GM19238 (cell line): ENCODE measurements at regions not wholly inside any gene's neighbourhood (a gene's known extent, or its start where the extent isn't known, plus 50 kb on each side); places are given as distances from the start of the nearest gene placed in this dataset.
"Not testable (repeated sequence)": the region's sequence is repeated elsewhere in the genome, so short reads cannot be mapped to it uniquely, and the experiment has no call there.

Source experiments
- DNase-seq: peaks from one replicate; pipeline ENCODE4 v3.0.0; 2011; ENCODE audit warnings: low spot score; ENCODE audit not compliant: insufficient read length

DNA sequence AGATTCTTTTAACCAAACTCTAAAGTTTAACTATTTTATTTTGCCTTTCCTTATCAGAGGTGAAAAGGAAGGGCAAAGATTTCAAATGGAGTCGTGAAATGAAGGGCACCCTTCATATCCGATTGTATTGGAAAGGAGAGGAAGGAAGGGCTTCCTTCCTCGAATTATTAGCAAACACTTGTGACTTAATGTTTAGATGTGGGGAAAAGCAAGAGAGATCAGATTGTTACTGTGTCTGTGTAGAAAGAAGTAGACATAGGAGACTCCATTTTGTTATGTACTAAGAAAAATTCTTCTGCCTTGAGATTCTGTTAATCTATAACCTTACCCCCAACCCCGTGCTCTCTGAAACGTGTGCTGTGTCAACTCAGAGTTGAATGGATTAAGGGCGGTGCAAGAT is 291.5 kb downstream of the ABCC12 start:
- DNase-seq, result not testable (repeated sequence)

DNA sequence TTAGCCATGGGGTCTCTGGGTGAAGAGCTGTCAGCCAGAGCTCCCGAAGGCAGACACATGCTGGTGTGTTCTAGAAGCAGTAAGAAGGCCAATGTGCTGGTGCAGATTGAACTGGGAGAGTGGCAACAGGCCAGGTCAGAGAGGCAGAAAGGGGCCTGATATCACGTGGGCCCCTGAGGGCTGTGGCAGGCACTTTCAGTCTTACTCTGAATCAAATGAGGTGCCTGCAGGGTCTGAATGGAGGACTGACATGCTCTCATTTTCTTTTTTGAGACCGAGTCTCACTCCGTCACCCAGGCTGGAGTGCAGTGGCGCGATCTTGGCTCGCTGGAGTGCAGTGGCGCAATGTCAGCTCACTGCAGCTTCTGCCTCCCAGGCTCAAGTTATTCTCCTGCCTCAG is 293.8 kb downstream of the ABCC12 start:
- no peak for DNase-seq

DNA sequence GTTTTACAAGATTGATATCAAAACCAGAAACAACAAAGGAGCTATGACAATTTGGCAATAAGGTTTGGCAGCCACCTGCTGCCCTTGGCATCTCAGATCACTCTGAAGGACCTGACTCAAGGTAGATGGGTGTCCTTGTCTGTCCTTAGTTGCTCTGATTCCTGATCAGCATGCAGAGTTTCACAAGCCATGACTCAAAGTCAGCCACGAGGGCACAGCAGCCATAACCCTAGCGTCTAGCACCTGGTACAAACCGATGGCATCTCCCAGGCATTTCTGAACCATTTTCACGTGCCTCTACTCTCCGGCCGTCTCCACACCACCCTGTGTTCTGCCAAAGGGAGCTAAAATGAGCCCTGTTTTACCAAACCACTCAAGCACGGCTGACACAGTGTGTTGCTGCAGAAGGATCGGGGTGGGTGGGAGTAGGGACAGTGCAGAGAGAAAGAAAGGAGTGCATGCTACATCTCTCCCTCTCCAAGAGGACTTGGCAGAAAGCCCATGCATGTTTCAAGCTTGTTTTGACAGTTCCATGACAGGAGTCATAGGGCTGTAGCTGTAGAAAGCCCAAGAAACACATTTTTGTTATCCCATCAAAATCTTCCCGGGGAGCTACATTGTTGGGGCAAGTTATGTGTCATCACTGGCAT is 297.3 kb downstream of the ABCC12 start:
- DNase-seq, result no peak

DNA sequence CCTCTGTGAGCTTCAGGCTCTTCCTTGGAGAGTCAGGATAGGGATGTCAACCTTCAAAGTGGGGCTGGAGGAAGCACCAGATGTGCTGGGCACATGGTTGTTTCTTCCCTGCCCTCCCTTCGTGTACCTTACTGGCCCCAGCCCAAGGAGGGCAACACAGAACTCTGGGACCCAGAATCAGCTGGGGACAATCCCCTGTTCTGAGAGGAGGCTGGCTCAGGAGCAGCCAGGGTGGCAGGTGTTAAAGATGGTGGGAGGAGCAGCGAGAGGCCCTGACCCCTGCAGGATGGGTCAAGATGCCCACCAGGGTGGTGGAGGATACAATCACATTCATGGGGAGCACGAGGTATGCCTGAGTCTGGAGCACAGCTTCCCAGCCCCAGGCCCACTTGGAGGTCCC is 300.4 kb downstream of the ABCC12 start:
- DNase-seq, result no peak

DNA sequence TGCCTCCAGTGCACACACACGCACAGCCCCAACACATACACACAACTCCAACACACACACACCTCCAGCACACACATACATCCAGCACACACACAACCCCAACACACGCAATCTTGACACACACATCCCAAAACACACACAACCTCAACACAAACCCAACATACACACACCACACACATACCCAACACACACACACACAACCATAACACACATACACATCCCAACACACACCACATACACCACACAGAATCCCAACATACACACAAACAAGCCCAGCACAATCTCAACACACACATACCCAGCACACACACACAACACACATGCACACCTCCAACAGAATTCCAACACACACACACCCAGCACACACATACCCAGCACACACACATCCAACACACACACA is 301.1 kb downstream of the ABCC12 start:
- no peak for DNase-seq

DNA sequence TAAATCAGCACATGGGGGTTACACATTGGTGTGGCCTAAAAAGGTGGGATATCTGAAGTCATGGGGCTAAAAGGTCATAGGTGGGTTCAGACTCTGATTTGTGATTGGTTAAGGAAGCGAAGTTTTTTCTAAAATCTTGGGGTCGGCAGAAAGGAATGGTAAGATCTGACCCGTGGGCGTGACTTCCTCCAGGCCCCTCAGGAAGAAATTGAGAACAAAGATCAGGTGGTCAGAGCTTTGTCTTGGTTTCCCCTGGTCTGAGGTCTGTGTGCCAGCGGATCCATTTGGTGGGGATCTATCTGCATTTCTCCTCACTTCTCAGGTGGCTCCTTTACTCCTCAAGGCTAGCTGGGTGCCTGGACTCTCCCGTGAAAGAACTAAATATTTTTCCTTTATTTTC is 302.8 kb downstream of the ABCC12 start:
- DNase-seq, result no peak

DNA sequence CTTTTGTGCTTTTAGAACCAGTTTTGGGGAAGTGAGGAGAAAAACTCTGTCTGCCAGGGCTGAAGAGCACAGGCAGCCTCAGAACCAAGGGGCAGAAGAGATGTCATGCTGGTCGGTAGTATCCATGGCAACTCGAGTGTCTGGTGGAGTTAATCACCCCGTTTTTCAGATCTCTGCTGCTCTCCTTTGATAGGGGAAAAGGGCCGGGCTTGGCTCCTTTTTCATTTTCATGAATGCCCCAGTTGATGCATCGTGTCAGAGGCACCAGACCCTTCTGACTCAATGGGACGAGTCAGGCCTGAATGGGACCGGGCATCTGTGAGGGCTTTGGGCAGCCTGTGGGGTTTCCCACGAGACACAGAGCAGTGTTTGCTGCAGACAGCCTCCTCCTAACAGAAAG is 304.6 kb downstream of the ABCC12 start:
- no peak for DNase-seq

DNA sequence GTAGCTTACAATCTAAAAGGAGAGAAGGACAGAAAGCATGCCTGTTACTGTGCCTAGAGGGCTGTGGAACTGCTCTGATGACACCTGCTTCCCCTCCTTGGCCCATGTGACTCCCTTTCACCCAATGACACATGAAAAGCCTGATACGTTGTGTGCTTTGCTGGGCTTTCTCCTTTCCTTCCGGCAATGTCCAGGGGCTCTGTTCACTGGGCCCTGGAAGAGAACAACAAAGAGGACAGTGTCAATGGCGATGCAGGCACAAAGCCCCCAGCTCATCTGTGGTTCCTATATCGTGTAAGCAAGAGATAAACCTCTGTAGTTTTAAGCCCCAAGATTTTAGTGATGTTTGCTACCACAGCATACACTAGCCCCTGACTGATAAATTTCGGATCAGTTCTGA is 306.1 kb downstream of the ABCC12 start:
- DNase-seq, result no peak

DNA sequence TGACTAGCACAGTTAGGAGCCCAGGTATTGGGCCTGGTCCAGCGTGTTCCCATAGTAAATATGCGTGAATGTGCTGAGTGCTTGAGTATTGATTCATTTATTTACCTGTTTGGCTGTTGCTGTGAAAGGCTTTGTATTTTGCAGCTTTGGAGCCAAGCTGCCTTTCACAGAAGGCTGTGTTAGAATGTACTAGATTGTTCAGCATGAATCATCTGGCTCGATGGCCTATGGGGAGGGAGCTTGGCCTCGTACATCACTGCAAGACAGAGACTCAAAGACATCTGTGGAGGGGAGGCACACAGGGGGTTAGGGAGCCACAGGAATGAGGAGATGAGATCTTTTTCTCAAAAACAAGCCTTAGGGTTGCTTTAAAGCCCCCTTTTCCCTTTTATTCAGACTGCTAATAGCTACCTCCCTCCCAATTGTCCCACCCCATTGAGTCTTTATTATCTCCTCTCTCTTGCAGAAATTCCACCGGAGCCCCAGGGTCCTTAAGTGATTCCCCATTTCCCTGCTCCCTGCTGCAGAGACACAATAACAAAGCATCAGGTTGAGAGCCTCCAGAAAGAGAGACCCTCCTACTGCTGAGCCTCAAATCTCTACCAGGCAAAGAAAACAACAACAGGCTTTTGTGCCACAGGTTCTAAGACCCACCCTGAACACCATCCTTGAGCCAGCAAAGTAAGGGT is 307.2 kb downstream of the ABCC12 start:
- DNase-seq, result no peak

DNA sequence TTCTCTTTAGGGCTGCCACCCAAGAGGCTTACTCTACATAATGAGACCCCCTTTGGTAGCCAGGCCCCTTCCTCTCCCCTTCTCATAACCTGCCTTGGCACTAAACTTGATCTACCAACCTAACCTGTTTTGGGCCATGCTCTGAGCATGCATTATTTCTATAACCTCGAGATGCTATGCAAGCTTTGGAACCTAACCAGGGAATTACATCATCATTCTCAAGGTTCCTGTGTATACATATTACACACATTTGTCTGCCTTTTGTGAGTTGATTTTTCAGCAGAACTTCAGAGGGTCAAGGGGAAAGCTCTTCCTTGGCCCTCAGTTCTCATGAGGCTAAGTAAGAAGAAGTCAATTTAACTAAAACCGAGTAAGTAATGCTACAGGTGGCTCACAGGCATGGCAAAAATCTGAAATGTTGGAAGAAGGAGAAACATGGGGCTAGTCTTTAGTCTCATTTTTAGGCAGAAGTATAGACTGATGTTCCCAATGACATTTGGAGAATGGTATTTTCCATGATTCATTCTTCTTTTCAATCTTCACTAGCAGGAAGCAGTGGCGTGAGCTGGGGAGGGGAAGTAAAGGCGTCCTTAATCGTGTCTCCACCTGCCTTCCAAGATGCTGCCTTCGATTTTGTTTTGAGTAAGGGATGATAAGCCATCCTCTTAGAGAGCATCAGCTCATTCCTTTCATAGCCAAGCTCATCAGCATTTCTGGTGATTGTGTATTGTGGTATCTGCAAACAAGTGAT is 308.4 kb downstream of the ABCC12 start:
- no peak for DNase-seq

DNA sequence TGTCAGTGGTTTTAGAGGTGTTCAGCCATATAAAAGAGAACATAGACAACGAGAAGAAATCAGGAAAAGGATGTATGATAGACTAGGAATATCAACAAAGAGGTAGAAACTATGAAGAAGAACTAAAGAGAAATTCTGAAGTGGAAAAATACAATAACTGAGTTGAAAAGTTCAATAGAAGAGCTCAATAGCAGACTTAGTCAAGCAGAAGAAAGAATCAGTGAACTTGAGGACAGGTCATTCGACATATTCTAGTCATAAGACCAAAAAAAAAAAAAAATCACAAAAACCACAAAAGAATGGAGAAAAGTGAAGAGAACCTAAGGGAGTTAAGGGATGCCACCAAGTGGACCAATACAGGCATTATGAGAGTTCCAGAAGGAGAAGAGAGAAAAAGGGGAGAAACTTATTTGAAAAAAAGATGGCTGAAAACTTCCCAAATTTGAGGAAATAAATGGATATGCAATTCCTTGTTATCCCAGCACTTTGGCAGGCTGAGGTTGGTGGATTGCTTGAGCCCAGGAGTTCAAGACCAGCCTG is 321.2 kb downstream of the ABCC12 start:
- DNase-seq, result no peak

DNA sequence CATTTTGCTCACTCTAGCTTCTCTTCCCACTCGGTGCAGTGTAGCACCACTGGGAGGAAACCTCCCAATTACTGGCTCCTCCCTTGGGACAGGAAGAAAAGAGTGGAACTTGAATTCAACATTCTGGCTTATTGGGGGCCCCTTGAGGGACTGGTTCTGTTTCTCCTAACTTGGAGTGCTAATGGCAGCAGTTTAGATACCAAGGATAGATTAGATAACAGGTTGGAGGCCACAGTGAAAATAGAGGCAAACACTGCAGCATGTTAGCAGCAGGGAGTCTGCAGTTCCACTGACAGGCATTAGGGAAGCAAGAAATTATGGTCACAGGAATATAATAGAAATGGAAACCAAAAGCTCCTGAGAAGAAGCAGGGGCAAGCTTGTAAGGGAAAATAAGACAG is 322.0 kb downstream of the ABCC12 start:
- DNase-seq, result no peak

DNA sequence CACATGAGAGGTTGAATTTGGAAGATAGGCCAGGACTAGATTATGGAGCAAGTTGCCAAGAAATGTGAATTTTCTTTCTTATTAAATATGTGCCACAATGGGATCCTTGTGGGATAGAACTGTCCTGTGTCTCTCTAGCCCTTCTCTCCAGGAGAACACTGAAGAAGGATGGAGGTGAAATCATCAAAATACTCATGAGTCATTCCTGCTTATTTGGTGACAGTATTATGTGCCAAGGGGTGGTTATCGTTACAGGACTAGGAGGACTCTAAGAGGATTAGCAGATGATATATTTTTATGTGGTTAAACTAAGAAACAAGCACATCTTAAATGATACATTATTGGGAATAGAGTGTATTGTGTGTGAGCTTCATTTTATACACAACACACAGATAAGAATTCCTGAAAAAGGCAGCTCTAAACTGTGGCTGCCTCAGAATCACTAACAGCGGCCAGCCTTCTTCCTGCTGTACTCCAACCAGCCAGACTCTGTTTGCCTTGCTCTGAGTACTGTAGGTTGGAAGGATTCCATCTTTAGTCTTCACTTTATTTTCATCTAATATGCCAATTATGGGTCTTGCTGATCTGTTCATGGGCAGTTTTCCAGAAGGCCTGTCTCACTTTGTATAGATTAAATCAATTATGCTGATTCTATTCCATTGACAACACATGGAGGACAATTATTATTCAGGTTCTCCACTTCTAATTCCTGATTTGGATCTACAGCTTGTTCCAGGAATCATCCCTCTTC is 325.8 kb downstream of the ABCC12 start:
- DNase-seq, result no peak

DNA sequence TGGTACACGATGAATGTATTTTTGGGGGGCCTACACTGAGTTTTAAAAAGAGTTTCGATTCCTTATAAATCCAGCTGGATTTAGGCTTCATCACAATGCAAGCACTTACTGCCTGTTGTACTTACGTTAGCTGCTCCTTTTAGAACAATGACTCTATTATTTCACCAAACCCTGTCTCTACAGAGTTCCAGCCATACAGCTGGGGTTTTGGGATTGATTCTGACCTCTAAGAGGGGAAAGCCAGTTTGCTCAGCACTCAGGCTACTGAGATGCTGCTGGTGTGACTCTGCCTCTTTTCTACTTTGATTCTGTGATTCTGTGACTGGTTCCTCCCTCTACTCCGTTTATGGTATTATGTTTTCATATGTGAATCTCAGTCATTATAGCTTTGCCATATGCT is 329.7 kb downstream of the ABCC12 start:
- DNase-seq, result no peak

DNA sequence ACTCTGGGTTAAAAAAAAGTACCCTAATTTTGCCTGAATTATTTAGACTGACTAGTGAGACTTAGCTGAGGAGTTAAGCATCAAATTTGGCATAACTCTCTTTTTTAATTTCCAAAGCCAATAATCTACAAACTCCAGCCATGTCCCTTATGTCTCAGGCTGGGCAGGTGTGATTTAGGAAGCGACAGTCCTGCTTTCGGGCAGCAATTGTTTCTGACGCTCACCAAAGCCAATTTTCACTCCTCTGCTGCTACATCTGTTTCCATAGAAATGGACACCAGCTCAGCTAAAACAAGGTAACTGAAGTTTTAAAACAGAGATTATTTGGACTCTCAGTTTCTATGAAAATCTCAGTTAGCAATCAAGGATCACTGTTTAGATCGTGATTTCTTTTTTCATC is 338.7 kb downstream of the ABCC12 start:
- no peak for DNase-seq

DNA sequence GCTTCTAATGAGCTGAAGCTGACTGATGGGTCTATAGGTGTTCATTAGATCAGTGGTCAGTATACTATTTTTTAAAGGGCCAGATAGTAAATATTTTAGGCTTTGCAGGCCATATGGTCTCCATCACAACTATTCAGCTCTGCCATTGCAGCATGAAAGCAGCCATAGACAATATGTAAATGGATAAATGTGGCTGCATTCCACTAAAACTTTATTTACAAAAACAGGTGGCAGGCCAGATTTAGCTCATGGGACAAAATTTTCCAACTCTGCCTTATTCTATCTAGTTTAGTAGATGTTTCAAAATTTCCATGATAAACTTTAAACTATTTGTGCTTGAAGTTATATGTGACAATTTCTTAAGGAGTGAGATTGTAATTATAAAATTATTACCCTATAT is 339.3 kb downstream of the ABCC12 start:
- DNase-seq, result no peak

DNA sequence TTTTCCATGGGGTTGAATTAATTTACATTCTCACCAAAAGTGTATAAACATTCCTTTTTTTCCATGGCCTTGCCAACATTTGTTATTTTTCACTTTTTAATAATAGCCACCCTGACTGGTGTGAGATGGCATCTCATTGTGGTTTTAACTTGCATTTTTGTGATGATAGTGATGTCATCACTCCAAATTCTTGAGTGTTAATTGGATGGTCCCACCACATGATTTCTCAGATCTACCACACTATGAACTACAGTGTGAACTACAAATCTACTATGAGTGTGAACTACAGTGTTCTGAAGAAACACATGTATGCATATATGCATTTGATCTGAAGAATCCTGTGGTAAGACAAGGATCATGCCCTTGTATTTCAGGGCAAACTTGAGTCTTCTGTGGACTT is 340.1 kb downstream of the ABCC12 start:
- no peak for DNase-seq

DNA sequence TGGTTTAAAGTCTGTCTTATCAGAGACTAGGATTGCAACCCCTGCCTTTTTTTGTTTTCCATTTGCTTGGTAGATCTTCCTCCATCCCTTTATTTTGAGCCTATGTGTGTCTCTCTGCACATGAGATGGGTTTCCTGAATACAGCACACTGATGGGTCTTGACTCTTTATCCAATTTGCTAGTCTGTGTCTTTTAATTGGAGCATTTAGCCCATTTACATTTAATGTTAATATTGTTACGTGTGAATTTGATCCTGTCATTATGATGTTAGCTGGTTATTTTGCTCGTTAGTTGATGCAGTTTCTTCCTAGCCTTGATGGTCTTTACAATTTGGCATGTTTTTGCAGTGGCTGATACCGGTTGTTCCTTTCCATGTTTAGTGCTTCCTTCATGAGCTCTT is 344.0 kb downstream of the ABCC12 start:
- DNase-seq, result not testable (repeated sequence)

DNA sequence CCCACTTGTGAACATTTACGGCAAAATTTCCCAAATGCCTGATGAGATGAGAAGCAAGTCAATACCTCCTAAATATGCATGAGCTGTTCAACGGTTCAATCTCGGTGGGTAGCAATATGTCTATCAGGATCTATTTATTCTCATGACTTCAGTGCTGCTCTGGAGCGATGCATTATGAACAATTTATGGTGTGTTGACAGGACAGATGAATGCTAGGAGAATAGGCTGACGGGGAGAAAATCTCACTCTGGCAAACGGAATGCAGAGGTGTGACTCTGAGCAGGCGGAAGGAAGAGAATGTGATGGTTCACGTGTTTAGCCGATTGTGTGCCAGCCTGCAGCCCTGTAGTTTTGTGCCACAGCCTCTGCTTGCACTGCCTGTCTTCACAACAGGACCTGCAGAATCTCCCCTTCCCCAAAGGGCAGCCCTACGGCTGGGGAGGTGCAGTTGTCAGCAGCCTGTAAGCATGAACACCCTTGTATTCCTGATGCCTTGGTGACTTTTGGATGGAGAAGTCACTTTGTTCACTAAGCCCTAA is 345.2 kb downstream of the PHKB start:
- DNase-seq, result no peak

DNA sequence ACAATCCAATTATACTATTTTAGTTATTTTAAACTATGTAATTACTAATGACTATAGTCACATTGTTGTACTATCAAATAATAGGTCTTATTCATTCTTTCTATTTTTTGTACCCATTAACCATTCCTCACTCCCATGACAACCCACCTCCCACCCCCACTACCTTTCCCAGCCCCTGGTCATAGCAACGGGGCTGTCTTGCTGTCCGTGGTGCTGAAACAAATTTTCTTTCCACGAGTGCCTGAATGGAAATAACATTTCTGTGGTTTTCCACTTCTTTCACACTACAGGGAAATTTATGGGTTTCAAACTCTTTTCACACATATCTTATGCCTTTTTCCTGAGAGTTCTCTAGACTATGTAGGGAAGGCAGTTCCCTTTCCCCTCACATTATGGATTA is 326.6 kb downstream of the PHKB start:
- no peak for DNase-seq

DNA sequence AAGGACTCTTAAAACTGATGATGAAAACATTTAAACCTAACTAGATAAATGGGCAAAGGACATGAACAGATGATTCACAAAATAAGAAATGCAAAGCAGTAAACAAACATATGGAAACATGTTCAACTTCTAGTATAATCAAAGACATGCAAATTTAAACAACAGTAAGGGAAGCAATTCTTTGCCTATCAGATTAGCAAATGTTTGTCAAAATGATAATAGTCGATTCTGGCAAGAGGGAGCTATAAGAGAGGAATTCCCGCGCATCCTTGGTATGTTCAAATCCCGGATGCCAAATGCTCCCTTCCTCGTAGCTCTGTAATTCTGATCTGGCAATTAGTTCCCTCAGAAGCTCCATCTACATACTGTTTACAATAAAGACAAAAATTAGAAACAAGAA is 320.5 kb downstream of the PHKB start:
- no peak for DNase-seq
